ENCODE measurements at regions not wholly inside any gene's neighbourhood (a gene's known extent, or its start where the extent isn't known, plus 50 kb on each side); places are given as distances from the start of the nearest gene placed in this dataset.

GRCh38 chr1:219806642-219807041 is 121.7 kb downstream of the SLC30A10 start:
- no peak for TF ChIP-seq EP300 (IDR thresholded peaks at IDR 0.05; ENCODE audit: borderline replicate concordance)
- TF ChIP-seq CREB1 (IDR thresholded peaks at IDR 0.05; ENCODE audit: low read depth): no peak
- no peak for TF ChIP-seq TCF12 (IDR thresholded peaks at IDR 0.05; ENCODE audit: low read depth)
